ENCODE measurements at regions not wholly inside any gene's neighbourhood (a gene's known extent, or its start where the extent isn't known, plus 50 kb on each side); places are given as distances from the start of the nearest gene placed in this dataset.
"Not testable (repeated sequence)": the region's sequence is repeated elsewhere in the genome, so short reads cannot be mapped to it uniquely, and the experiment has no call there.

GRCh38 chr2:52429740-52430139 is 1337.9 kb upstream of the CHAC2 start:
- no peak for DNase-seq

GRCh38 chr2:52429171-52429570 is 1338.4 kb upstream of the CHAC2 start:
- DNase-seq: no peak

- DNase-seq: no peak
Measured at GRCh38 chr2:52428224-52428623, 1339.4 kb upstream of the CHAC2 start.

GRCh38 chr2:52423655-52424054 is 1343.9 kb upstream of the CHAC2 start:
- no peak for DNase-seq

- no peak for DNase-seq
Measured at GRCh38 chr2:52423111-52423510, 1344.5 kb upstream of the CHAC2 start.

- DNase-seq: peak; percentile 12
Measured at GRCh38 chr2:52416340-52416739, 1351.3 kb upstream of the CHAC2 start.

- no peak for DNase-seq
Measured at GRCh38 chr2:52414561-52415295, 1352.9 kb upstream of the CHAC2 start.

- not testable (repeated sequence) for DNase-seq
Measured at GRCh38 chr2:52409308-52410118, 1358.1 kb upstream of the CHAC2 start.

- DNase-seq: no peak
Measured at GRCh38 chr2:52405980-52406379, 1361.6 kb upstream of the CHAC2 start.

GRCh38 chr2:52404866-52405265 is 1362.7 kb upstream of the CHAC2 start:
- no peak for DNase-seq

- DNase-seq: no peak
Measured at GRCh38 chr2:52404046-52404445, 1363.6 kb upstream of the CHAC2 start.

GRCh38 chr2:52402128-52402527 is 1365.5 kb upstream of the CHAC2 start:
- no peak for DNase-seq

GRCh38 chr2:52396836-52397235 is 1364.9 kb upstream of the NRXN1 start:
- DNase-seq: no peak

GRCh38 chr2:52395912-52396311 is 1364.0 kb upstream of the NRXN1 start:
- no peak for DNase-seq

- no peak for DNase-seq
Measured at GRCh38 chr2:52391621-52392020, 1359.7 kb upstream of the NRXN1 start.

- no peak for DNase-seq
Measured at GRCh38 chr2:52390651-52391050, 1358.7 kb upstream of the NRXN1 start.

GRCh38 chr2:52387937-52388590 is 1356.1 kb upstream of the NRXN1 start:
- DNase-seq: no peak

GRCh38 chr2:52386433-52387030 is 1354.6 kb upstream of the NRXN1 start:
- no peak for DNase-seq

GRCh38 chr2:52383541-52383940 is 1351.6 kb upstream of the NRXN1 start:
- DNase-seq: no peak

- DNase-seq: no peak
Measured at GRCh38 chr2:52369178-52369577, 1337.2 kb upstream of the NRXN1 start.

GRCh38 chr2:52368141-52368540 is 1336.2 kb upstream of the NRXN1 start:
- no peak for DNase-seq

- no peak for DNase-seq
Measured at GRCh38 chr2:52365946-52366345, 1334.0 kb upstream of the NRXN1 start.

GRCh38 chr2:52356556-52356955 is 1324.6 kb upstream of the NRXN1 start:
- DNase-seq: no peak
